GM12875 (cell line): ENCODE measurements at regions not wholly inside any gene's neighbourhood (a gene's known extent, or its start where the extent isn't known, plus 50 kb on each side); places are given as distances from the start of the nearest gene placed in this dataset.
"Not testable (repeated sequence)": the region's sequence is repeated elsewhere in the genome, so short reads cannot be mapped to it uniquely, and the experiment has no call there.

Experiments used
- H3K4me3 ChIP-seq: one replicate; pipeline ENCODE4 v1.5.1; 2011; ENCODE audit warnings: low read depth, low read length, control low read depth
- TF ChIP-seq, protein P1 (sequence below): IDR thresholded peaks from 2 replicates; pipeline ENCODE4 v1.5.1; 2011; ENCODE audit warnings: low read depth, mild to moderate bottlenecking, control low read depth, inconsistent platforms, low read length, moderate library complexity, borderline replicate concordance; ENCODE audit not compliant: insufficient read depth

DNA sequence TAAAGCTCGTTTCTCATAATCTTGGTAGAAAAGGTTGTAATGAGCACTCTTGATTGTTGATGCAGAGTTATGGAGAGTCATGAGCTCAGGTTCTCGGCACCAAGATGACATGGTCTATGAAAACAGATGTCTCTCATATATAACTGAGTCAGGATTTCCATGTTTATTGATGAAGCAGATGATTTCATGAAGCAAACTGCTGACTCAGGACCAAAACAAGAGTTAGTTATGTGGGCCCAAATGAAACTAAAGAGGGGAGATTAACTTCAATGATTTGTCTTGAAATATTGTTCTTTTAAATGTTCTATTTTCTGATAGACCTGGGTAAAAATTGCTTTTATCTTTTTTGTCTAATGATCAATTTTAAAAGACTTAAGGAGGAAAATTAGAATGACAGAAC, 258.6 kb upstream of the CTNND2 start:
- no peak overlapping the region for H3K4me3 ChIP-seq

DNA sequence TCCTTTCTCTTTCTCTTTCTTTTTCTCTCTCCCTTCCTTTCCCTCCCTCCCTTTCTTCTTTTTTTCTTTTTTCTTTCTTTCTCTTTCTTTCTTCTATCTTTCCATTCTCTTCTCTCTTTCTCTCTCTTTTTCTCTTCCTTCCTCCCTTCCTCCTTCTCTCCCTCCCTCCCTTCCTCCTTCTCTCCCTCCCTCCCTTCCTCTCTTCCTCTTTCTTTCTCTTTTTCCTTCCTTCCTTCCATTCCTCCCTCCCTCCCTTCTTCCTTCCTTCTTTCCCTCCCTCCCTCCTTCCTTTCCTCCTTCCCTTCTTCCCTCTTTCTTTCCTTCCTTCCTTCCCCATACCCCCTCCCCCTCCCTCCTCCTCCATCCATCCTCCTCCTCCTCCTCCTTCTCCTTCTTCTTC, 243.3 kb upstream of the CTNND2 start:
- TF ChIP-seq, protein P1, sequence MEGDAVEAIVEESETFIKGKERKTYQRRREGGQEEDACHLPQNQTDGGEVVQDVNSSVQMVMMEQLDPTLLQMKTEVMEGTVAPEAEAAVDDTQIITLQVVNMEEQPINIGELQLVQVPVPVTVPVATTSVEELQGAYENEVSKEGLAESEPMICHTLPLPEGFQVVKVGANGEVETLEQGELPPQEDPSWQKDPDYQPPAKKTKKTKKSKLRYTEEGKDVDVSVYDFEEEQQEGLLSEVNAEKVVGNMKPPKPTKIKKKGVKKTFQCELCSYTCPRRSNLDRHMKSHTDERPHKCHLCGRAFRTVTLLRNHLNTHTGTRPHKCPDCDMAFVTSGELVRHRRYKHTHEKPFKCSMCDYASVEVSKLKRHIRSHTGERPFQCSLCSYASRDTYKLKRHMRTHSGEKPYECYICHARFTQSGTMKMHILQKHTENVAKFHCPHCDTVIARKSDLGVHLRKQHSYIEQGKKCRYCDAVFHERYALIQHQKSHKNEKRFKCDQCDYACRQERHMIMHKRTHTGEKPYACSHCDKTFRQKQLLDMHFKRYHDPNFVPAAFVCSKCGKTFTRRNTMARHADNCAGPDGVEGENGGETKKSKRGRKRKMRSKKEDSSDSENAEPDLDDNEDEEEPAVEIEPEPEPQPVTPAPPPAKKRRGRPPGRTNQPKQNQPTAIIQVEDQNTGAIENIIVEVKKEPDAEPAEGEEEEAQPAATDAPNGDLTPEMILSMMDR: no peak

More for the DNA sequence above, 258.6 kb upstream of the CTNND2 start:
- TF ChIP-seq, protein P1: no peak

DNA sequence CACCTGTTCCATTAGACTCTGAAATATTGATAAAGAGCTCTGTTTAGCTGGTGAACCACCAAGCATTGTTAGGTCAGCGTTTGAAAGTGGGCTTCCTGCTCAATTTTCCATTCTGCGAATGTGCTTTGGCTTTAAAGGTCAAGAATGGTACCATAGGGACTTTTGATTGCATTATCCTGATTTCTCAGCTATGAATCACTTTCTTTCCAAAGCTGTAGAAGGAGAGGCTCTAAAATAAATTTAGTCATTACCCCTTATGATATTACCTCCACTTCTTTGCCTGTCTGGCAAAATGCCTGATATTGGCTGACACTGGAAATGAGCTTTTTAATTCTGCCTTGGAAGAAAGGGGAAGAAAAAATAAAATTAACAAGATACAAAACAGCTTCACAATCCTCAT, 237.2 kb upstream of the CTNND2 start:
- TF ChIP-seq, protein P1: no peak
- H3K4me3 ChIP-seq: no peak overlapping the region

More for the DNA sequence above, 243.3 kb upstream of the CTNND2 start:
- no peak overlapping the region for H3K4me3 ChIP-seq

DNA sequence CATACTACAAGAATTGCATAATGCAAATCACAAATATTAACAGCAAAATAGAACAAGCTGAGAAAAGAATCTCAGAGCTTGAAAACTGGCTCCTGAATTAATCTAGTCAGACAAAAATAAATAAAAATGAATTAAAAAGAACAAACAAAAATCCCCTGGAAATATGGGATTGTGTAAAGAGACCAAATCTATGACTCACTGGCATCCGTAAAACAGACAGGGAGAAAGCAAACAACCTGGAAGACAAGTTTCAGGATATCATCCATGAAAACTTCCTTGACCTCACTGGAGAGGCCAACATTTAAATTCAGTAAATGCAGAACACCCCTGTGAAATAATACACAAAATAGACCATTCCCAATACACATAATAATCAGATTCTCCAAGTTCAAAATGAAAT, 229.3 kb upstream of the CTNND2 start:
- TF ChIP-seq, protein P1: no peak
- H3K4me3 ChIP-seq: no peak overlapping the region

DNA sequence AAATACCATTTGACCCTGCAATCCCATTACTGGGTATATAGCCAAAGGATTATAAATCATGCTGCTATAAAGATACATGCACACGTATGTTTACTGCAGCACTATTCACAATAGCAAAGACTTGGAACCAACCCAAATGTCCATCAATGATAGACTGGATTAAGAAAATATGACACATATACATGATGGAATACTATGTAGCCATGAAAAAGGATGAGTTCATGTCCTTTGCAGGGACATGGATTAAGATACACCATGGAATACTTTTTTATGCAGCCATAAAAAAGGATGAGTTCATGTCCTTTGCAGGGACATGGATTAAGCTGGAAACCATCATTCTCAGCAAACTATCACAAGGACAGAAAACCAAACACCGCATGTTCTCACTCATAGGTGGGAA, 226.8 kb upstream of the CTNND2 start:
- not testable (repeated sequence) for H3K4me3 ChIP-seq

DNA sequence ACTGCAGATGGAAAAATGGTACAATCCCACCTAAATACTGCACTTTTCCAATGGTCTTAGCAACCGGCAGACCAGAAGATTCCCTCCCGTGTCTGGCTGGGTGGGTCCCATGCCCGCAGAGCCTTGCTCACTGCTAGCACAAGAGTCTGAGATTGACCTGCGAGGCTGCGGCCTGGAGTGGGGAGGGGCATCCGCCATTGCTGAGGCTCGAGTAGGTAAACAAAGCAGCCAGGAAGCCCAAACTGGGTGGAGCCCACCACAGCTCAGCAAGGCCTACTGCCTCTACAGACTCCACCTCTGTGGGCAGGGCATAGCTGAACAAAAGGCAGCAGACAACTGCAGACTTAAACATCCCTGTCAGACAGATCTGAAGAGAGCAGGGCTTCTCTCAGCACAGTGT, 221.6 kb upstream of the CTNND2 start:
- no peak overlapping the region for H3K4me3 ChIP-seq
- TF ChIP-seq, protein P1: no peak

DNA sequence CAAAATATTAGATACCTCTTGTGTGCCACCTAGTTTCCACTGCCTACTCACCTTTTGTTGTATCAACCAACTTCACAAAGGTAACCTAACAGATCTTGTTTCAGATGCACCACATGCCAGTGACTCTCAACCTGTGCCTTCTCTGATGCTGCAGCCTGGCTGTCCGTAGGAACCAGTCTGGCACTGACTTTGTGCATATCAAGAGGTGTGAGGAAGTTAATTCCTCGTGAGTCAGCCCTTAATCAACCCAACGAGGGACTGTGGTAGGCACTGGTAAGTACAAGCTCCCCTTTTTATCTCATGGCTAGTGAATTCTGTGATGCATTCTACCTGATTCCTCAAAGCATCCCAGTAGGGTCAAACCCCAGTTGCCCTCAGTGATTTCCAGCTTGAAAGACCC, 215.4 kb upstream of the CTNND2 start:
- no peak overlapping the region for H3K4me3 ChIP-seq
- TF ChIP-seq, protein P1: no peak

DNA sequence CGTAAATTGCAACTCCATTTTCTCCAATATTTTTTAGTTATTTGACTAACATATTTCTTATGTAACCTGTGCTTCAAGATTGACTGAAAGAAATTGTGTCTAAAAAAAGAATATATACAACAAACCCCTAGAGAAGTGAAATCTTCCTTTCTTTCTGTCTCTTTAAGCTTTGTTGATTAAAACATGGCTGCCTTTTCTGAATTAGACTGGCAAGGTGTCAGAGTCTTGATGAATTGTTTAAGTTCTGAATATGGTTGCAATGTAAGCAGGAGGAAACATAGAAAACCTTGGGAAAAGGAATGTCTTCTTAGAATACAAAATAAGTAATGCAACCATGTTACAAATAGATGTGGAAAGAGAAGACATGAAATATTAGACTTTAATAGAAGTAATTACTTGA, 209.8 kb upstream of the CTNND2 start:
- TF ChIP-seq, protein P1: no peak
- H3K4me3 ChIP-seq: no peak overlapping the region
